ENCODE measurements at regions not wholly inside any gene's neighbourhood (a gene's known extent, or its start where the extent isn't known, plus 50 kb on each side); places are given as distances from the start of the nearest gene placed in this dataset.

GRCh38 chr18:68557183-68557582 is 157.7 kb downstream of the TMX3 start:
- no peaks in the 10 kb centered on the region for H3K36me3 ChIP-seq
- no peak overlapping the region for H3K27ac ChIP-seq
- no peaks in the 10 kb centered on the region for H3K27me3 ChIP-seq
- TF ChIP-seq, protein P1, sequence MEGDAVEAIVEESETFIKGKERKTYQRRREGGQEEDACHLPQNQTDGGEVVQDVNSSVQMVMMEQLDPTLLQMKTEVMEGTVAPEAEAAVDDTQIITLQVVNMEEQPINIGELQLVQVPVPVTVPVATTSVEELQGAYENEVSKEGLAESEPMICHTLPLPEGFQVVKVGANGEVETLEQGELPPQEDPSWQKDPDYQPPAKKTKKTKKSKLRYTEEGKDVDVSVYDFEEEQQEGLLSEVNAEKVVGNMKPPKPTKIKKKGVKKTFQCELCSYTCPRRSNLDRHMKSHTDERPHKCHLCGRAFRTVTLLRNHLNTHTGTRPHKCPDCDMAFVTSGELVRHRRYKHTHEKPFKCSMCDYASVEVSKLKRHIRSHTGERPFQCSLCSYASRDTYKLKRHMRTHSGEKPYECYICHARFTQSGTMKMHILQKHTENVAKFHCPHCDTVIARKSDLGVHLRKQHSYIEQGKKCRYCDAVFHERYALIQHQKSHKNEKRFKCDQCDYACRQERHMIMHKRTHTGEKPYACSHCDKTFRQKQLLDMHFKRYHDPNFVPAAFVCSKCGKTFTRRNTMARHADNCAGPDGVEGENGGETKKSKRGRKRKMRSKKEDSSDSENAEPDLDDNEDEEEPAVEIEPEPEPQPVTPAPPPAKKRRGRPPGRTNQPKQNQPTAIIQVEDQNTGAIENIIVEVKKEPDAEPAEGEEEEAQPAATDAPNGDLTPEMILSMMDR (IDR thresholded peaks at IDR 0.05) = no peak
- no peaks in the 10 kb centered on the region for H3K9me3 ChIP-seq
- intact Hi-C loops (cut with DNase I; ENCODE audit: low total_unique reads) = no loop called here
- DNase-seq = no peak
- no peaks in the 10 kb centered on the region for H3K4me1 ChIP-seq
- H3K4me3 ChIP-seq = no peak overlapping the region

DNA sequence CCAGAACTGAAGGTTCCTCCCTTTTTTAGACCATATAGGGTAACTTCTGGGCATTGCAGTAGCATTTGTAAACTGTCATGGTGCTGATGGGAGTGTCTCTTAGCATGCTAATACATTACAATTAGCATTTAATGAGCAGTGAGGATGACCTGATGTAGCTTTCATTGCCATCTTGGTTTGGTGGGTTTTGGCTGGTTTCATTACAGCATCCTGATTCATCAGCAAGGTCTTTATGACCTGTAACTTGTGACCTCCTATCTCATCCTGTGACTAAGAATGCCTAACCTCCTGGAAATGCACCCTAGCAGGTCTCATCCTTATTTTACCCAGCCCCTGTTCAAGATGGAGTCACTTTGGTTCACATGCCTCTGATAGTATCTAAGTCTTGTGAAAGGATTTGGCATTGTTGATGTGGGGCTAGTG is 159.0 kb downstream of the TMX3 start:
- Histone ChIP-seq H3K4me3 (no peak overlapping the region), H3K4me1 (no peaks in the 10 kb centered on the region), H3K9me3 (no peaks in the 10 kb centered on the region), H3K36me3 (no peaks in the 10 kb centered on the region), H3K27me3 (no peaks in the 10 kb centered on the region), H3K27ac (no peak overlapping the region)
- TF ChIP-seq, protein P1 (IDR thresholded peaks at IDR 0.05) = no peak
- no peak for DNase-seq
- intact Hi-C loops (cut with DNase I; ENCODE audit: low total_unique reads) = no loop called here

GRCh38 chr18:68548904-68549870 is 165.7 kb downstream of the TMX3 start:
- Histone ChIP-seq H3K9me3 (no peaks in the 10 kb centered on the region), H3K4me1 (peaks cover 0 to 14% (median 0%) of the 10 kb centered on the region in 4 donors), H3K4me3 (no peak overlapping the region), H3K36me3 (no peaks in the 10 kb centered on the region), H3K27ac (peak overlapping the region in 1 of 2 donors; percentile 28), H3K27me3 (no peaks in the 10 kb centered on the region)
- DNase-seq = no peak
- TF ChIP-seq, protein P1 (IDR thresholded peaks at IDR 0.05) = no peak
- intact Hi-C loops (cut with DNase I; ENCODE audit: low total_unique reads) = no loop called here

GRCh38 chr18:68543344-68543743 is 171.6 kb downstream of the TMX3 start:
- no peaks in the 10 kb centered on the region for H3K4me1 ChIP-seq
- no peak overlapping the region for H3K27ac ChIP-seq
- no peaks in the 10 kb centered on the region for H3K36me3 ChIP-seq
- TF ChIP-seq, protein P1 (IDR thresholded peaks at IDR 0.05) = no peak
- H3K4me3 ChIP-seq = no peak overlapping the region
- H3K27me3 ChIP-seq = no peaks in the 10 kb centered on the region
- no peaks in the 10 kb centered on the region for H3K9me3 ChIP-seq
- intact Hi-C loops (cut with DNase I; ENCODE audit: low total_unique reads) = no loop called here
- DNase-seq = no peak

- H3K4me3 ChIP-seq = no peak overlapping the region
- no peaks in the 10 kb centered on the region for H3K4me1 ChIP-seq
- DNase-seq = no peak
- intact Hi-C loops (cut with DNase I; ENCODE audit: low total_unique reads) = no loop called here
- TF ChIP-seq, protein P1 (IDR thresholded peaks at IDR 0.05) = no peak
- no peak overlapping the region for H3K27ac ChIP-seq
- H3K9me3 ChIP-seq = no peaks in the 10 kb centered on the region
- H3K27me3 ChIP-seq = no peaks in the 10 kb centered on the region
- no peaks in the 10 kb centered on the region for H3K36me3 ChIP-seq
Measured at GRCh38 chr18:68542846-68543245, 172.1 kb downstream of the TMX3 start.
